ENCODE measurements at regions not wholly inside any gene's neighbourhood (a gene's known extent, or its start where the extent isn't known, plus 50 kb on each side); places are given as distances from the start of the nearest gene placed in this dataset.

DNA sequence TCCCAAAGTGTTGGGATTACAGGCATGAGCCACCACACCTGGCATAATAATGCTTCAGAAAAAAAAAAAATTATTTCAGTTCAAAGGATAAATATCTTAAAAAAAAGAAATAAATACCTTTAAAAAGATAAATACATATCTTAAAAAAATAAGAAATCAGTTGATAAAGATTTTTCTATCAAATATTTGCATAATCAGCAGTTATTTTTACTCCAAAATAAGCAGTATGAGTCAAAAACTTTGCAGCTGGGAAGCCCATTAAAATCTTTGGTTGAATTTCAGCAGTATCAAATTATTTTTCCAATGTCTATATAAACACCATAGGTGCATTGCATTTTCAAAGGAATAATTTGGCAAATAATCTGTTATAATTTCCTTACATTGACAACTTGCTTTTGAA is 202.5 kb downstream of the KBTBD8 start:
- no peaks in the 10 kb centered on the region for H3K27me3 ChIP-seq (replicated peaks in 1 of 4; ENCODE audit: control extremely low read depth in 1 of 4, control insufficient read depth in 3 of 4, insufficient read depth in 4 of 4, low read length in 3 of 4)
- Mint-ChIP-seq H3K4me3 (no peak overlapping the region), H3K9me3 (ENCODE audit: insufficient read depth) (no peaks in the 10 kb centered on the region), H3K27me3 (no peaks in the 10 kb centered on the region), H3K27ac (no peak overlapping the region), H3K4me1 (peaks cover 1% of the 10 kb centered on the region)
- no peaks in the 10 kb centered on the region for H3K9me3 ChIP-seq (ENCODE audit: control extremely low read depth in 1 of 3, control insufficient read depth in 2 of 3, insufficient read depth in 1 of 3, low read length in 2 of 3)
- H3K27ac ChIP-seq (ENCODE audit: low read length in 2 of 2) = no peak overlapping the region
- no peaks in the 10 kb centered on the region for H3K4me1 ChIP-seq (ENCODE audit: control insufficient read depth in 2 of 2, insufficient read depth in 2 of 2, low read length in 2 of 2)
- no peak overlapping the region for H3K9ac ChIP-seq (ENCODE audit: low read length)
- intact Hi-C loops (cut with micrococcal nuclease) = no loop called here
- ATAC-seq (ENCODE audit: low read depth) (no peak), DNase-seq (no peak)
- no peaks in the 10 kb centered on the region for H3K79me2 ChIP-seq (ENCODE audit: control insufficient read depth, insufficient read depth, low read length)
- H4K20me1 ChIP-seq (ENCODE audit: control insufficient read depth, insufficient read depth, low read length, poor library complexity, severe bottlenecking) = no peaks in the 10 kb centered on the region
- CTCF ChIA-PET = no interaction called here
- no peak overlapping the region for H3K4me2 ChIP-seq (replicated peaks; ENCODE audit: low read depth, low read length, poor library complexity, severe bottlenecking)
- H3K36me3 ChIP-seq (replicated peaks in 1 of 2; ENCODE audit: control extremely low read depth in 1 of 2, control insufficient read depth in 1 of 2, extremely low read depth in 1 of 2, insufficient read depth in 2 of 2, low read length in 1 of 2) = no peaks in the 10 kb centered on the region
- no peak overlapping the region for H2AFZ ChIP-seq (ENCODE audit: insufficient read depth, low read depth, low read length, poor library complexity, severe bottlenecking)
- POLR2A ChIA-PET = no interaction called here
- no peak for TF ChIP-seq EZH2 (IDR thresholded peaks at IDR 0.05; ENCODE audit: borderline replicate concordance, insufficient read depth, low read depth, low read length, poor library complexity, severe bottlenecking)
- no peak overlapping the region for H3K4me3 ChIP-seq (ENCODE audit: control extremely low read depth in 1 of 5, extremely low read depth in 1 of 5, insufficient read depth in 1 of 5, low read depth in 2 of 5, low read length in 4 of 5)

DNA sequence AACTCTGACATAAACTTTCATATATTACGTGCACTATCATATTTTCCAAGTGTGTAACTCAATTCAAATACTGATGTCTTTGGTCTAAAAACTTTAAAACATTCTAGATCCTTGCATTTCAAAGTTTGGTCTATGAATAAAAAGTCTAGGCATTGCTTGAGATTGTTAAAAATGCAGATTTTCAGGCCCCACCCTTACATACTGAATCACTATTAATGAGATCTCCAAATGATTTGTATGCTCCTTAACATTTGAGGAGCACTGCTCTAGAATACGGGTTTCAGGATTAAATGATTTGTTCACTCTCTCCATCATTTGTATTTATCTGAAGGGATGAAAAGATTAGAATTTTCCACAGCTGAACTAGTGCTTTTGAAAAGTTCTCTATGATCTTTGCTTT is 202.9 kb downstream of the KBTBD8 start:
- WGBS (ENCODE audit: insufficient coverage) = no CpG with 5 or more reads among the region's 2 CpGs
- Histone ChIP-seq H3K27ac (ENCODE audit: low read length in 2 of 2) (no peak overlapping the region), H4K20me1 (ENCODE audit: control insufficient read depth, insufficient read depth, low read length, poor library complexity, severe bottlenecking) (no peaks in the 10 kb centered on the region), H3K4me3 (ENCODE audit: control extremely low read depth in 1 of 5, extremely low read depth in 1 of 5, insufficient read depth in 1 of 5, low read depth in 2 of 5, low read length in 4 of 5) (no peak overlapping the region), H3K79me2 (ENCODE audit: control insufficient read depth, insufficient read depth, low read length) (no peaks in the 10 kb centered on the region), H3K36me3 (replicated peaks in 1 of 2; ENCODE audit: control extremely low read depth in 1 of 2, control insufficient read depth in 1 of 2, extremely low read depth in 1 of 2, insufficient read depth in 2 of 2, low read length in 1 of 2) (no peaks in the 10 kb centered on the region), H3K4me1 (ENCODE audit: control insufficient read depth in 2 of 2, insufficient read depth in 2 of 2, low read length in 2 of 2) (no peaks in the 10 kb centered on the region), H3K9me3 (ENCODE audit: control extremely low read depth in 1 of 3, control insufficient read depth in 2 of 3, insufficient read depth in 1 of 3, low read length in 2 of 3) (peaks cover 0 to 1% (median 0%) of the 10 kb centered on the region in 3 donors), H3K4me2 (replicated peaks; ENCODE audit: low read depth, low read length, poor library complexity, severe bottlenecking) (no peak overlapping the region), H3K9ac (ENCODE audit: low read length) (no peak overlapping the region), H3K27me3 (replicated peaks in 1 of 4; ENCODE audit: control extremely low read depth in 1 of 4, control insufficient read depth in 3 of 4, insufficient read depth in 4 of 4, low read length in 3 of 4) (no peaks in the 10 kb centered on the region), H2AFZ (ENCODE audit: insufficient read depth, low read depth, low read length, poor library complexity, severe bottlenecking) (no peak overlapping the region)
- Mint-ChIP-seq H3K4me3 (no peak overlapping the region), H3K27me3 (no peaks in the 10 kb centered on the region), H3K4me1 (peaks cover 1% of the 10 kb centered on the region), H3K9me3 (ENCODE audit: insufficient read depth) (no peaks in the 10 kb centered on the region), H3K27ac (no peak overlapping the region)
- ATAC-seq (ENCODE audit: low read depth) (no peak), DNase-seq (no peak)
- intact Hi-C loops (cut with micrococcal nuclease) = no loop called here
- CTCF ChIA-PET = no interaction called here
- POLR2A ChIA-PET = no interaction called here
- TF ChIP-seq, protein P1, sequence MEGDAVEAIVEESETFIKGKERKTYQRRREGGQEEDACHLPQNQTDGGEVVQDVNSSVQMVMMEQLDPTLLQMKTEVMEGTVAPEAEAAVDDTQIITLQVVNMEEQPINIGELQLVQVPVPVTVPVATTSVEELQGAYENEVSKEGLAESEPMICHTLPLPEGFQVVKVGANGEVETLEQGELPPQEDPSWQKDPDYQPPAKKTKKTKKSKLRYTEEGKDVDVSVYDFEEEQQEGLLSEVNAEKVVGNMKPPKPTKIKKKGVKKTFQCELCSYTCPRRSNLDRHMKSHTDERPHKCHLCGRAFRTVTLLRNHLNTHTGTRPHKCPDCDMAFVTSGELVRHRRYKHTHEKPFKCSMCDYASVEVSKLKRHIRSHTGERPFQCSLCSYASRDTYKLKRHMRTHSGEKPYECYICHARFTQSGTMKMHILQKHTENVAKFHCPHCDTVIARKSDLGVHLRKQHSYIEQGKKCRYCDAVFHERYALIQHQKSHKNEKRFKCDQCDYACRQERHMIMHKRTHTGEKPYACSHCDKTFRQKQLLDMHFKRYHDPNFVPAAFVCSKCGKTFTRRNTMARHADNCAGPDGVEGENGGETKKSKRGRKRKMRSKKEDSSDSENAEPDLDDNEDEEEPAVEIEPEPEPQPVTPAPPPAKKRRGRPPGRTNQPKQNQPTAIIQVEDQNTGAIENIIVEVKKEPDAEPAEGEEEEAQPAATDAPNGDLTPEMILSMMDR (IDR thresholded peaks at IDR 0.05) = no peak
- no peak for TF ChIP-seq EZH2 (IDR thresholded peaks at IDR 0.05; ENCODE audit: borderline replicate concordance, insufficient read depth, low read depth, low read length, poor library complexity, severe bottlenecking)
